ENCODE measurements at regions not wholly inside any gene's neighbourhood (a gene's known extent, or its start where the extent isn't known, plus 50 kb on each side); places are given as distances from the start of the nearest gene placed in this dataset.

DNA sequence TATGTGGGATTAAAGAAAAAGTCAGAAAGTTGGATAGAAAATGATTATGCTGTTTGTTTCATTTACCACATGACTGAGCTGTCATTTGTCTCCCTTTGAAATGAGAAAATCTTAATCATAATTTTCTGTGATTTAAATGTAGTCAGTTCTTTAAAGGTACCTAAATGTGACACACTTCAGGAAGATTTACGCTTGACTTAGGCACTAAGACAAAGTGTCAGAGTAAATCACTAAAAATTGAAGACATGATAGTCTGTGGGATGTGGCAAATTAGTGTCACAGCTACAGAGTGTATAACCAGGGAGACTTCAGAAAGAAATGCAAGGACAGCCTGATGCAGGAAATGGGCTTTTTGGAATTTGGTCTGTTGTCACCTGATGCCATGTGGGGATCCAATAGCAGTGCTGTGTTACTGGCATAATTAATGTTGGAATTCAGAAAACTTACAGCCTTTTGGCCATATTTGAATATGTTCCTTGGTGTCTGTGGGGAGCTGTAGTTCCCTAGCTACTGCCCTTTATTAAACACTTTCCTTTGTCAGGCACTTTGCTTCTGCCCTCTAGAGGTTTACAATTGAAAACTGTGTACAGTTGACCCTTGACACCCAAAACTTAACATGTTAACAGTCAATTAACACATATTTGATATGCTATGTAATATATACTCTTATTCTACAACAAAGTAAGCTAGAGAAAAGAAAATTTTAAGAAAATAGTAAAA is 493.8 kb downstream of the UTRN start:
- no peaks in the 10 kb centered on the region for H3K36me3 ChIP-seq (ENCODE audit: low read depth, missing control alignments)
- TF ChIP-seq CTCF (IDR thresholded peaks at IDR 0.05): no peak
- DNase-seq: no peak
- no peak overlapping the region for H3K4me3 ChIP-seq
- intact Hi-C loops (cut with DNase I; ENCODE audit: low total_unique reads): no loop called here
- H3K4me1 ChIP-seq: no peaks in the 10 kb centered on the region
- no peak overlapping the region for H3K27ac ChIP-seq
- H3K9me3 ChIP-seq: no peaks in the 10 kb centered on the region
- no peaks in the 10 kb centered on the region for H3K27me3 ChIP-seq
- 95 to 100% methylated on average over 1 of the region's 1 CpG for WGBS, 2 donors

GRCh38 chr6:144781836-144782235 is 496.7 kb downstream of the UTRN start:
- no peak overlapping the region for H3K4me3 ChIP-seq
- H3K4me1 ChIP-seq: no peaks in the 10 kb centered on the region
- TF ChIP-seq POLR2A (IDR thresholded peaks at IDR 0.05) (no peak), CTCF (IDR thresholded peaks at IDR 0.05) (no peak)
- no peak for DNase-seq
- 91 to 92% methylated on average over 3 of the region's 3 CpGs for WGBS, 2 donors
- H3K9me3 ChIP-seq: no peaks in the 10 kb centered on the region
- no peak overlapping the region for H3K27ac ChIP-seq
- no peaks in the 10 kb centered on the region for H3K27me3 ChIP-seq
- H3K36me3 ChIP-seq (ENCODE audit: low read depth, missing control alignments): no peaks in the 10 kb centered on the region
- intact Hi-C loops (cut with DNase I; ENCODE audit: low total_unique reads): no loop called here

DNA sequence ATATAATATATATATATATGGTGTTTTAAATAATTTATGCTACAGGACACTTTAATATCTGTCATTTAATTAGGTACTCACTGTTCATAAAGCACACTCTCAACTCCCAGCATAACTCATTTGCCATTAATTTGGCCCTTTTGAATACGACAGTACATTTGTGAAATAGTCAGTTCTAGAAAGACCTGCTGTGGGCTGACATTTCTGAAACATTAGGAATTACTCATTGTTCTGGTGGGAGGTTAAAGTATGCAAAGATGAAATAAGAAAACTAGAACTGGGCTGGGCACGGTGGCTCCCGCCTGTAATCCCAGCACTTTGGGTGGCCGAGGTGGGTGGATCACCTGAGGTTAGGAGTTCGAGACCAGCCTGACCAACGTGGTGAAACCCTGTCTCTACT is 497.5 kb downstream of the UTRN start:
- H3K9me3 ChIP-seq: no peaks in the 10 kb centered on the region
- no peaks in the 10 kb centered on the region for H3K27me3 ChIP-seq
- WGBS, 2 donors: 84 to 90% methylated on average over 6 of the region's 6 CpGs
- no peak overlapping the region for H3K4me3 ChIP-seq
- H3K36me3 ChIP-seq (ENCODE audit: low read depth, missing control alignments): no peaks in the 10 kb centered on the region
- intact Hi-C loops (cut with DNase I; ENCODE audit: low total_unique reads): no loop called here
- no peak overlapping the region for H3K27ac ChIP-seq
- DNase-seq: no peak
- TF ChIP-seq POLR2A (IDR thresholded peaks at IDR 0.05) (no peak), CTCF (IDR thresholded peaks at IDR 0.05) (no peak)
- H3K4me1 ChIP-seq: no peaks in the 10 kb centered on the region

GRCh38 chr6:144785056-144785455 is 499.9 kb downstream of the UTRN start:
- Histone ChIP-seq H3K4me3 (no peak overlapping the region), H3K27me3 (no peaks in the 10 kb centered on the region)
- no peak for DNase-seq

More at GRCh38 chr6:144785056-144785455, 499.9 kb downstream of the UTRN start:
- H3K4me1 ChIP-seq: no peaks in the 10 kb centered on the region
- TF ChIP-seq CTCF (IDR thresholded peaks at IDR 0.05) (no peak), POLR2A (IDR thresholded peaks at IDR 0.05) (no peak)
- no peaks in the 10 kb centered on the region for H3K36me3 ChIP-seq (ENCODE audit: low read depth, missing control alignments)
- intact Hi-C loops (cut with DNase I; ENCODE audit: low total_unique reads): no loop called here
- no peaks in the 10 kb centered on the region for H3K9me3 ChIP-seq
- 90 to 95% methylated on average over 3 of the region's 3 CpGs for WGBS, 2 donors
- no peak overlapping the region for H3K27ac ChIP-seq
